HEK293 (cell line): ENCODE measurements at regions not wholly inside any gene's neighbourhood (a gene's known extent, or its start where the extent isn't known, plus 50 kb on each side); places are given as distances from the start of the nearest gene placed in this dataset.

Experiments used
- CTCF ChIA-PET: fragments of 350-600 bp; formaldehyde crosslinking; extraction: SDS; loops from one replicate; lab custom pipeline; 2021; ENCODE audit warnings: antibody characterized with exemption; lab: Yijun Ruan, JAX
- POLR2A ChIA-PET: fragments of 300-600 bp; formaldehyde crosslinking; extraction: SDS; loops from one replicate; lab custom pipeline; 2020; ENCODE audit warnings: antibody characterized with exemption, inconsistent platforms; lab: Yijun Ruan, JAX
- H3K27ac ChIP-seq: fragments of 200-500 bp; sonication (Bioruptor generic); 2 replicates; pipeline ENCODE4 v1.5.1; 2014; ENCODE audit warnings: low read depth, low read length, control low read depth, inconsistent platforms; ENCODE audit errors: extremely low read depth
- H3K36me3 ChIP-seq, 2 experiments: fragments of 200-500 bp in 1 of 2; sonication (Bioruptor generic) in 1 of 2; 1 replicate in 1 of 2; 2 replicates in 1 of 2; pipeline ENCODE4 v1.5.1; 2014 to 2017; ENCODE audit warnings: inconsistent platforms in 2 of 2, low read length in 2 of 2; ENCODE audit not compliant: control insufficient read depth in 2 of 2, insufficient read depth in 1 of 2
- H3K4me1 ChIP-seq: fragments of 200-500 bp; sonication (Bioruptor generic); 2 replicates; pipeline ENCODE4 v1.5.1; 2014; ENCODE audit warnings: mild to moderate bottlenecking, low read length, inconsistent platforms; ENCODE audit not compliant: control insufficient read depth, insufficient read depth
- H3K4me3 ChIP-seq: 2 replicates; pipeline ENCODE4 v1.5.1; 2011; ENCODE audit warnings: low read depth, mild to moderate bottlenecking, control low read depth, low read length, moderate library complexity
- H3K9me3 ChIP-seq: fragments of 200-500 bp; sonication (Bioruptor generic); 2 replicates; pipeline ENCODE4 v1.5.1; 2014; ENCODE audit warnings: low read depth, low read length, inconsistent platforms; ENCODE audit not compliant: control insufficient read depth, insufficient read depth
- ATF2 ChIP-seq: fragments of 450-650 bp; formaldehyde crosslinking; IDR thresholded peaks from 2 replicates; pipeline ENCODE4 v1.5.1; 2016; ENCODE audit warnings: missing biosample characterization, missing genetic modification characterization, low read depth
- GFI1B ChIP-seq: fragments of 450-650 bp; formaldehyde crosslinking; IDR thresholded peaks from 2 replicates; pipeline ENCODE4 v1.5.1; 2016; ENCODE audit warnings: missing biosample characterization, missing genetic modification characterization
- GLI4 ChIP-seq: fragments of 450-650 bp; formaldehyde crosslinking; IDR thresholded peaks from 2 replicates; pipeline ENCODE4 v1.5.1; 2016; ENCODE audit warnings: missing biosample characterization, missing genetic modification characterization
- KLF17 ChIP-seq: fragments of 450-650 bp; formaldehyde crosslinking; IDR thresholded peaks from 2 replicates; pipeline ENCODE4 v1.5.1; 2016; ENCODE audit warnings: missing biosample characterization, missing genetic modification characterization
- KLF7 ChIP-seq: fragments of 450-650 bp; formaldehyde crosslinking; IDR thresholded peaks from 2 replicates; pipeline ENCODE4 v1.5.1; 2016; ENCODE audit warnings: missing biosample characterization, missing genetic modification characterization, borderline replicate concordance
- SP2 ChIP-seq: fragments of 450-650 bp; formaldehyde crosslinking; IDR thresholded peaks from 2 replicates; pipeline ENCODE4 v1.5.1; 2016; ENCODE audit warnings: missing biosample characterization, missing genetic modification characterization
- ZBTB10 ChIP-seq: fragments of 450-650 bp; formaldehyde crosslinking; IDR thresholded peaks from 2 replicates; pipeline ENCODE4 v1.5.1; 2016; ENCODE audit warnings: missing biosample characterization, missing genetic modification characterization
- ZNF112 ChIP-seq: fragments of 450-650 bp; formaldehyde crosslinking; IDR thresholded peaks from 2 replicates; pipeline ENCODE4 v1.5.0; 2017; ENCODE audit warnings: missing biosample characterization, missing genetic modification characterization
- ZNF138 ChIP-seq: fragments of 450-650 bp; formaldehyde crosslinking; IDR thresholded peaks from 2 replicates; pipeline ENCODE4 v1.5.1; 2016; ENCODE audit warnings: missing biosample characterization, missing genetic modification characterization, borderline replicate concordance
- ZNF16 ChIP-seq: fragments of 450-650 bp; formaldehyde crosslinking; IDR thresholded peaks from 2 replicates; pipeline ENCODE4 v1.5.1; 2016; ENCODE audit warnings: low read depth, missing biosample characterization, missing genetic modification characterization
- ZNF169 ChIP-seq: fragments of 450-650 bp; formaldehyde crosslinking; IDR thresholded peaks from 2 replicates; pipeline ENCODE4 v1.5.1; 2016; ENCODE audit warnings: missing biosample characterization, missing genetic modification characterization
- ZNF24 ChIP-seq: fragments of 450-650 bp; formaldehyde crosslinking; IDR thresholded peaks from 2 replicates; pipeline ENCODE4 v1.5.1; 2016; ENCODE audit warnings: missing biosample characterization, missing genetic modification characterization
- ZNF335 ChIP-seq: fragments of 450-650 bp; formaldehyde crosslinking; conservative IDR thresholded peaks from 2 replicates; pipeline ENCODE4 v1.5.1; 2016; ENCODE audit warnings: missing biosample characterization, missing genetic modification characterization
- ZNF362 ChIP-seq: fragments of 450-650 bp; formaldehyde crosslinking; IDR thresholded peaks from 2 replicates; pipeline ENCODE4 v1.5.1; 2016; ENCODE audit warnings: missing biosample characterization, missing genetic modification characterization
- ZNF394 ChIP-seq: fragments of 450-650 bp; formaldehyde crosslinking; IDR thresholded peaks from 2 replicates; pipeline ENCODE4 v1.5.1; 2016; ENCODE audit warnings: missing biosample characterization, missing genetic modification characterization, mild to moderate bottlenecking, moderate library complexity, borderline replicate concordance
- ZNF549 ChIP-seq: fragments of 450-650 bp; IDR thresholded peaks from 2 replicates; pipeline ENCODE4 v1.5.1; 2018; ENCODE audit warnings: missing biosample characterization, missing genetic modification characterization, mild to moderate bottlenecking, inconsistent platforms, moderate library complexity
- ZNF560 ChIP-seq: fragments of 450-650 bp; formaldehyde crosslinking; IDR thresholded peaks from 2 replicates; pipeline ENCODE4 v1.5.1; 2017; ENCODE audit warnings: missing biosample characterization, missing genetic modification characterization, borderline replicate concordance
- ZNF623 ChIP-seq: fragments of 450-650 bp; formaldehyde crosslinking; IDR thresholded peaks from 2 replicates; pipeline ENCODE4 v1.5.1; 2016; ENCODE audit warnings: missing biosample characterization, missing genetic modification characterization
- ZNF629 ChIP-seq: fragments of 450-650 bp; formaldehyde crosslinking; IDR thresholded peaks from 2 replicates; pipeline ENCODE4 v1.5.1; 2017; ENCODE audit warnings: missing biosample characterization, missing genetic modification characterization
- ZNF639 ChIP-seq: fragments of 450-650 bp; formaldehyde crosslinking; IDR thresholded peaks from 2 replicates; pipeline ENCODE4 v1.5.1; 2016; ENCODE audit warnings: missing biosample characterization, missing genetic modification characterization
- ZNF837 ChIP-seq: fragments of 450-650 bp; formaldehyde crosslinking; IDR thresholded peaks from 2 replicates; pipeline ENCODE4 v1.5.1; 2016; ENCODE audit warnings: missing biosample characterization, missing genetic modification characterization
- ZNF843 ChIP-seq: fragments of 450-650 bp; formaldehyde crosslinking; IDR thresholded peaks from 2 replicates; pipeline ENCODE4 v1.5.1; 2016; ENCODE audit warnings: missing biosample characterization, missing genetic modification characterization
- TF ChIP-seq, protein P1 (sequence below): fragments of 450-650 bp; formaldehyde crosslinking; IDR thresholded peaks from 2 replicates; pipeline ENCODE4 v1.5.1; 2016; ENCODE audit warnings: missing biosample characterization, missing genetic modification characterization
- TF ChIP-seq, protein P2 (sequence below): fragments of 450-650 bp; formaldehyde crosslinking; IDR thresholded peaks from 2 replicates; pipeline ENCODE4 v1.5.1; 2016; ENCODE audit warnings: missing biosample characterization, missing genetic modification characterization

GRCh38 chr1:218207194-218207593 lies 77.9 kb upstream of the RRP15 start (continued):
- TF ChIP-seq ZNF362 (tag by site-specific recombination) (no peak), GLI4 (tag by site-specific recombination) (no peak)

GRCh38 chr1:218209351-218209861 lies 75.7 kb upstream of the RRP15 start:
- H3K36me3 ChIP-seq = no peaks in the 10 kb centered on the region
- H3K4me3 ChIP-seq = no peak overlapping the region
- no peaks in the 10 kb centered on the region for H3K9me3 ChIP-seq
- POLR2A ChIA-PET = no interaction called here
- no peak for TF ChIP-seq ZNF138 (tag by site-specific recombination)
- TF ChIP-seq KLF7 (tag by site-specific recombination) = no peak
- TF ChIP-seq ZNF623 (tag by site-specific recombination) = no peak
- TF ChIP-seq ZNF16 (tag by site-specific recombination) = no peak
- TF ChIP-seq ZNF169 (tag by site-specific recombination) = no peak
- no peak for TF ChIP-seq ZNF112 (tag by site-specific recombination)
- TF ChIP-seq, all 188 proteins: peak for 0
- CTCF ChIA-PET = interaction anchor here (0.6 kb wide), 1 partner anchor 42 kb away, joined by 3 read pairs; no protein-coding TSS in a partner anchor
- no peaks in the 10 kb centered on the region for H3K4me1 ChIP-seq
- H3K27ac ChIP-seq = no peak overlapping the region

- ChIA-PET POLR2A (no interaction called here), CTCF (interaction anchor here (0.6 kb wide), 1 partner anchor 11 kb away, joined by 3 read pairs; no protein-coding TSS in a partner anchor)
- Histone ChIP-seq H3K4me1 (no peaks in the 10 kb centered on the region), H3K4me3 (no peak overlapping the region), H3K36me3 (no peaks in the 10 kb centered on the region), H3K9me3 (no peaks in the 10 kb centered on the region), H3K27ac (no peak overlapping the region)
- TF ChIP-seq, protein P1, sequence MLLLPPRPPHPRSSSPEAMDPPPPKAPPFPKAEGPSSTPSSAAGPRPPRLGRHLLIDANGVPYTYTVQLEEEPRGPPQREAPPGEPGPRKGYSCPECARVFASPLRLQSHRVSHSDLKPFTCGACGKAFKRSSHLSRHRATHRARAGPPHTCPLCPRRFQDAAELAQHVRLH (tag by site-specific recombination) = no peak
- TF ChIP-seq ATF2 (tag by site-specific recombination) (no peak), KLF17 (tag by site-specific recombination) (no peak), ZNF560 (tag by site-specific recombination) (no peak), GFI1B (tag by site-specific recombination) (no peak), SP2 (tag by site-specific recombination) (no peak), ZNF843 (no peak), ZNF629 (tag by site-specific recombination) (no peak), ZNF335 (tag by site-specific recombination) (no peak), ZNF549 (tag by site-specific recombination) (no peak), ZBTB10 (tag by site-specific recombination) (no peak), ZNF169 (tag by site-specific recombination) (no peak), KLF7 (tag by site-specific recombination) (no peak), ZNF837 (no peak), ZNF394 (tag by site-specific recombination) (no peak), ZNF639 (no peak), ZNF24 (tag by site-specific recombination) (no peak)
- TF ChIP-seq, protein P2, sequence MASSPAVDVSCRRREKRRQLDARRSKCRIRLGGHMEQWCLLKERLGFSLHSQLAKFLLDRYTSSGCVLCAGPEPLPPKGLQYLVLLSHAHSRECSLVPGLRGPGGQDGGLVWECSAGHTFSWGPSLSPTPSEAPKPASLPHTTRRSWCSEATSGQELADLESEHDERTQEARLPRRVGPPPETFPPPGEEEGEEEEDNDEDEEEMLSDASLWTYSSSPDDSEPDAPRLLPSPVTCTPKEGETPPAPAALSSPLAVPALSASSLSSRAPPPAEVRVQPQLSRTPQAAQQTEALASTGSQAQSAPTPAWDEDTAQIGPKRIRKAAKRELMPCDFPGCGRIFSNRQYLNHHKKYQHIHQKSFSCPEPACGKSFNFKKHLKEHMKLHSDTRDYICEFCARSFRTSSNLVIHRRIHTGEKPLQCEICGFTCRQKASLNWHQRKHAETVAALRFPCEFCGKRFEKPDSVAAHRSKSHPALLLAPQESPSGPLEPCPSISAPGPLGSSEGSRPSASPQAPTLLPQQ (tag by site-specific recombination) = no peak
Measured at GRCh38 chr1:218211241-218211640, 73.9 kb upstream of the RRP15 start.
